C4-2B (cell line): ENCODE measurements at regions not wholly inside any gene's neighbourhood (a gene's known extent, or its start where the extent isn't known, plus 50 kb on each side); places are given as distances from the start of the nearest gene placed in this dataset.

Experiments used
- CTCF ChIP-seq: fragments of 450-650 bp; conservative IDR thresholded peaks from 2 replicates; pipeline ENCODE4 v1.5.1; 2017; ENCODE audit warnings: mild to moderate bottlenecking
- ZFX ChIP-seq: fragments of 450-650 bp; IDR thresholded peaks from 2 replicates; pipeline ENCODE4 v1.6.1; 2017

GRCh38 chr15:101544613-101544945, 55.1 kb upstream of the PCSK6 start:
- TF ChIP-seq ZFX (no peak), CTCF (no peak)
